ENCODE measurements at regions not wholly inside any gene's neighbourhood (a gene's known extent, or its start where the extent isn't known, plus 50 kb on each side); places are given as distances from the start of the nearest gene placed in this dataset.

DNA sequence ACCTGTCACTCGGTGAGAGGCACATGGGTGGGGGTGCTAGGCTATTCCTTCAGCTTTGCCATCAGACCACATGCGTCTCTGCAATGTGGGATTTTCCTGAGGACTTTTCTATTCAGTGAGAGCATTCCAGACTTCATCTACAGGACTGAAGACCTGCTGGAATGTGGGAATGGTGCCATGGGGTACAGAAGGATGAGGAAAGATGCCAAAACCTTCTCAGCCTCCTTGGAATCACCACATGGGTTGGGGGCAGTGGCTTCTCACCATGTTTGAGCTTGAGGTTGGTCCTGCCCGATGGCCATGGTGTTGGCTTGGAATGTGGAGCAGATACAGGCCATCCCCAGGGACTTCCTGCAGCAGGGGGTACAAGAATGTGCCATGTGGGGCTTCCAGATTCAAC lies 80.9 kb upstream of the KLF13 start:
- DNase-seq, result no peak

DNA sequence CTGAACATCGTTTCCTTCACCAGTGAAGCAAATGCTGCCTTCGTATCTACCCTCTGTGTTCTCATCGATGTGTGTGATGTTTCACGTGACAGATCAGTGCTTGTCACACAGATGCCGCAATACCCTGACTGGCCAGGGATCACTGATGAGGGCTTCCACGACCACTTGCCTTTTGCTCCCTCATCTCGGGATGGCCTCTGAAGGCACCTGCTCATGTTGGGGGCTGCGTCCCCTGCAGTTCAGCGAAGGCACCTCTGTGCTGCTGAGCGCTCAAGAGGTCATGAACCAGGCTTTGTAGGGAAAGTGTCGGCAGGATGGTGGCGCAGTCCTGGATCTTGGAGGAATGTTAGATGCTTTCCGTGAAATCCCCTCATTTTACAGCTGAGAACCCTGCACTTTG lies 79.2 kb upstream of the KLF13 start:
- no peak for DNase-seq

DNA sequence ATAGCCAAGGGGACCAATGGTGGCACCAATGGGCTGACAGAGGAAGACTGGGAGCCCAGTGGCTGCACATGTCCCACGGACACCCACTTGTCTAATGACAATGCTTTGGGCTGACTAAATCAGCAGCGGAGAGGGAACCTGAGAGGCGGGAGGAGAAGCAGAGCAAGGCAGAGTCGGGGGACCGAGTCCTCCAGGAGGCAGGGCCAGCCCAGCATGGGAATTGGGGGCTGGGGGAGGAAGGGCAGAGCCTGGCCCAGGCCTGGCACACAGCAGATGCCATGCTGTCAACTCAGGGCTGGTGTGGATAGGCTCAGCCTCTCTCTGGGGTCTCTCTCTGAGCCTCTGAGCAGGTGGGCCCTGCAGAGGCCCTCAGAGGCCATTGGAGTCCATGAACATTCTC lies 78.4 kb upstream of the KLF13 start:
- no peak for DNase-seq

DNA sequence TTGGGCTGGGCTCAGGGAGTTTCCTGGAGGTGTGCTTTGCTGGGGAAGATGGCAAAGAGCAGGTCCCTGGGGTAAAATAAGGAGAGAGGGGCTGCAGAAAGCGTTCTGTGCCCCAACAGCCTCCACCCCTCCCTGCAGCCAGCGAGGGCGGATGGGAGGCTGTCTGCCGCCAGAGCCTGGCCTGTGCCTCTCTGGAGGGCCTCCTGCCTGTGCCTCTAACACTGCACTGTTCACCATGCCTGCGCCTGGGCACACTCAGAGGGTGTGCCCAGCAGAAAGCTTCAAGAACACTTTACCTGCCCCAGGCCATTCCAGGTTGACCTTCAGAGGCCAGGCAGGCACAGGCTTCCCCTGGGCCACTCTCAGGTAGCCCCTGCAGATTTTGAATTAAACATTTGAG lies 77.7 kb upstream of the KLF13 start:
- no peak for DNase-seq

DNA sequence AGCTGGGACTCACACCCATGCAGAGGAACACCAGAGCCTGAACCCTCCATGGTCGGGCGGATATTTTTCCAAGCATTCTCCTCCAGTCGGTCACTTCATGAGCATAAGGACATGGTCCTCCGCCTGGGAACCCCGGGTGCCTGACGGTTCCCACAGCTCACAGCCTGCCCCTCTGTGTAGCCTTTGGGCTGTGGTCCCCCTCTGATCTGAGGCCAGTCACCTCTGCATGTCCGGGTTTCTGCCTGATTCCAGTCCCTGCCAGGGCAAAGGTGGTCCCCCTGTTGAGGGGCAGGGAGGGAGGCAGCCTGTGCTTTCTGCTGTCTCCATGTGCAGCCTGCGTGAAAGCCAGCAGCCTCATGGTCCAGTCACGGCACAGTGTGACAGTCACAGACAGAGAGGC lies 76.6 kb upstream of the KLF13 start:
- DNase-seq, result no peak

DNA sequence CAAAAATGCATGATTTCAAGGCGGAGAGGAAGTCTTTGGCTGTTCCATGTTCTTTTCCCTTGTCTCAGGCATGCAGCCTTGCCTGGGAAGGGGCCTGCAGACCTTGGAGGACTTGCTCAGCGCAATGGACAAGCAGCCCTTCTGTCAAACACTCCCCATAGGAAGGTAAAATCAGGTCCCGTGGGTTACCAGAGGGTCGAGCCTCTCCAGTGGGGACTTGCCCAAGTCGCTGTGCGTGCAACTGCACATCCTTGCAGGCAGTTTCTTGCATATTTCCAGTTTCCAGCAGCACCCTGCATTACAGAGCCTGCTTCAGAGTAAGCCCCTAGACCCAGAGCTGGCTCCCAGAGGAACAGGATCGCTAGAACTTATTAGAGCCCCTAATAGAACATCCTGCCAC lies 75.5 kb upstream of the KLF13 start:
- DNase-seq, result no peak

DNA sequence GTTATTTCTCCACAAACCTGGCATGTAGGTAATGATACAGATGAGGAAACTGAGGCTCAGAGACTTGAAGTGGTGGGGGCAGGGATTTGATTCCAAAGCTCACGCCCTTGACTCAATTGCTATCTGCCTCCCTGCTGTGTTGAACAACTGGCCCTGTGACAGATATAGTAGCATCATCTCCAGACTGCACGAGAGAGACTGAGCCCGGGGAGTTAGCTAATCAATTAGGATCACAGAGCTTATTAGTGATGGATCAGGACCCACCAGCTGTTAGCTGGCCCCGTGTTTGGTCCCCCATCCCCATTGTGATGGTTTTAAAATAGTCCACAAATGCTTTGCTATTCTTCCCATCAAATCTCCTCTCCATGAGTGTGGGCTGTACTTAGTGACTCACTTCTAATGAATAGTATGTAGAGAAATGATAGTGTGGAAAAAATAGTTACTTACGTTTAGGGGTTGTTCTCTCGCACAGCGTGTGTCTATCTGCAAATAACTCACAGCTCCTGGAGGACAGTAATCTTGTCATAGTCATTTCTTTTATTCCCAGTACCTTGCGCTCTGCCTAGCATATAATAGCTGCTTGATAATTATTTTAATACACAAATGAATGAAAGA lies 74.4 kb upstream of the KLF13 start:
- no peak for DNase-seq

DNA sequence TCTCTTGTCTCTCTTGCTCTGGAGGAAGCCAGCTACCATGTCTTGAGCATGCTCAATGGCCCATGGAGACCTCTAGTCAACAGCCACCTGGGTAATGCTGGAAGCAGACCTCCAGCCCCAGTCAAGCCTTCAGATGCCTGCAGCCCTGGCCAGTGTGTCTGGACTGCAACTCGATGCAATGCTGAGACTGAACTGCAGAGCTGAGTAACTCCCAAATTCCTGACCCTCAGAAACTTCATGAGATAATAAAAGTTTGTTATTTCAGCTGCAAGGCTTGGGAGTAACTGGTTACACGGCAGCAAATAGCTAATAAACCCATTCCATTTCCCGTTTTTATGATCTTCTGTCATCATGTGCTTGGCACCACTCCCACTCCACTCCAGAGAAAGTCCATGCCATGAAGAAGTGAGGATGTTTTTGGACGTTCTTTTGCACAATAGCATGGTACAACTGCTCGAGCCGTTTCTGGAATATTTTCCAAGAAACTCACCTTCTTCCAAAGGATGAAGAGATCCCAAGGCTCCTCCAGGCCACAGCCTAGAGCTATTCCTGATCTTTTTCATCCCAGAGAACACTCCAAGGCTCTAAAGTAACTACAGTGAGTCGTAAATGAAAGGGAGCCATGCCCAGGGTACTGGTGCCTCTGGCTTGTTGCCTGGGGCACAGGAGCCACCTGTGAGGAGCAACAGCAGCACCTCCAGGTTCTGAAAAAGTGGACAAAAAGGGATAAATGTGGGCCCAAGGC lies 72.0 kb upstream of the KLF13 start:
- DNase-seq, result no peak

DNA sequence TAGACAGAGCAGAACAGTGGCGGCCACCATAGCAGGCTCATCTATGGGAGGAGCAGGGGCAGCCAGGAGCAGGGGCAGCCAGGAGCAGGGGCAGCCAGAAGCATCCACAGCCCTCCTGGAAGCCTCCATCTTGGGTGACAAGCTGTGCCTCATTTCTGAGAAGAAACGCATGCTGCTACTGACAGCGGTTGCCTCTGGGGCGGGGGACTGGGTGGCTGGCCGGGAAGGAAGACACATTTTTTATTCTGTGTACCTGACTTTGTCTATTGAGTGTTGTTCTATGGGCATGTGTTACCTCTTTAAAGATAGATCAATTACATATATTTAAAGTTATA lies 71.5 kb upstream of the KLF13 start:
- no peak for DNase-seq

DNA sequence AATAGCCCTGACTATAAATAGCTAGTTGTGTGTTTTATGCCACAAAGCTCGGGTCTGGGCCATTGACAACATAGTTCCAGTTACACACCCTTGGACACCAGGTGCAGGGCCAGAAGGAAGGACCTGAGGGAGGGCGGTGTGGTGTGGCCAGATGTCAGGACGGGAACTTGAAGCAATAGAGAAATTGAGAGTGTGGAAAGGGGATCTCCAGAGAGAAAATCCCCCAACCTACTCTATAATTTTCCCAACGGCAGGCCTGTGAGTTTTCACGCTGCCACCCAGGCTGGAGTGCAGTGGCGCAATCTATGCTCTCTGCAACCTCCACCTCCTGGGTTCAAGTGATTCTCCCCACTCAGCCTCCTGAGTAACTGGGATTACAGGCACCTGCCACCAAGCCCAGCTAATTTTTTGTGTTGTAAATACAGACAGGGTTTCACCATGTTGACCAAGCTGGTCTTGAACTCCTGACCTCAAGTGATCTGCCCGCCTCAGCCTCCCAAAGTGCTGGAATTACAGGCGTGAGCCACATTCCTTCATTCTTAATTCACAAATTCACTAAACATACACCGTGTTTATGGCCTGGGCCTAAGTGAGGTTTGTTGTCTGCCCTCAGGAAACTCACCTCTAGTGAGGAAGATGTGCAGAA lies 70.8 kb upstream of the KLF13 start:
- DNase-seq, result no peak

DNA sequence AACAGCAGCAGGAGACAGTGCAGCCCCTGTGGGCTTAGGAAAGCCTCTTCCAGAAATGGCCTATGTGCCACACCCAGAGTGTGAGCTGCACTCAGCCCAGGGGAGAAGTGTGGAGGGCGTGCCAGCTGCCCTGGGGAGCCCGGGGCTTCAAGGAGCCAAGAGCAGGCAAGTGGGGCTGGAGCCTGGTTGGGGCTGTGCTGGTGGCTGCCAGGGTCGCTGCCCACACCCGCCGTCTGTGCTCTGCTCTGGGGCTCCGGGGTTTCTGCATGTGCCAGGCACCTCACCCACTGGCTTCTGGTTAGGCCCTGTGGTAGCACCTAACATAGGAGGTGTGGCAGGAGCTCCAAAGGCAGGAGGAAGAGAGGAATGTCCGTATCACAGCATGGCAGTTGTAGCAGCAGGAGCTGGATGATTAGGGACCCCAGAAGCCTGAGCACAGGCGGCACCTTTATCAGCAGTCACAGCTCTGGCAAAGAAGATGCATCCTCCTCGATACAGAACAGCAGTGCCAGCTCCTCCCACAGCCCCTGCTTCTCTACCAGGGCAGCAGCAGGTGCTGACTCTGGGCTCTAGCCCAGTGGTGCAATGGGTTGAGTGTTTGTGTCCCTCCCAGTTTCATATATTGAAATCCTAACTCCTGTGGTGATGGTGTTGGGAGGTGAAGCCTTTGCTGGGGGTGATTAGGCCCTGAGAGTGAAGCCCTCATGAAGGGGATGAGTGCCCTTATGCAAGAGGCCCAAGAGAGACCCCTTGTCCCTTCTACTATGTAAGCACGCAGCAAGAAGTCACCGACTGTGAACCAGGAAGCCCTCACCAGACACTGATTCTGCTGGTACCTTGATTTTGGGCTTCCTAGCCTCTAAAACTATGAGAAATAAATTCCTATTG lies 70.0 kb upstream of the KLF13 start:
- no peak for DNase-seq

DNA sequence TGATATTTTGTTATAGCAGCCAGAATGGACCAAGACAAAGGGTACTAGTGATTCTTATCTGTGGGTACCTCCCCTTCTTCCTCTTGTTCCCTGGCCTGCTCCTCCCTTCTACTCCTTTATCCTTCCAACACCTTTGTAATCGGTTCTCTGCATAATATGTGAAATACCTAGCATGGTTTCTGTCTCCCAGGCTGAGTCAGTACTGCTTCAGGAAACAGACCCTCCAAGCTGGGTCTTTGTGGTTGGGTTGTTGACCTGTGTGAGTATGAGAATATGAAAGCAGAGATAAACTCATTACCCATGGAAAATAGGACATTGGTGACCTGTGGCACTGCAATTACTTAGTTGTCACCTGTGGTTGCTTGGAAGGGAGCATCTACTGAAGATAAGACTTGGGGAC lies 69.3 kb upstream of the KLF13 start:
- no peak for DNase-seq

DNA sequence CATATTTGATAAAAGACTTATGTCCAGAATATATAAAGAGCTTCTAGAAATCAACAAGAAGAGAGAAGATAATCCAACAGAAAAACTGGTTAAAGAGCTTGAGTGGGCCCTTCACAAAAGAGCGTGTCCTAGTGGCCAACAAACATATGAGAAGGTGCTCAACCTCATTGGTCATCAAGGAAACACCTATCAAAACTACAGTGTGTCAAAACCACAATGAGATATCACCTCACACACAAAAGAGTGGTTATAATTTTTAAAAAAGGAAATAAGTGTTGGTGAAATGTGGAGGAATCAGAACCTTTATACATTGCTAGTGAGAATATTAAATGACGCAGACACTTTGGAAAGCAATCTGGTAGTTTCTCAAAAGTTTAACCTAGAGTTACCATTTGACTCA lies 68.4 kb upstream of the KLF13 start:
- DNase-seq, result no peak

DNA sequence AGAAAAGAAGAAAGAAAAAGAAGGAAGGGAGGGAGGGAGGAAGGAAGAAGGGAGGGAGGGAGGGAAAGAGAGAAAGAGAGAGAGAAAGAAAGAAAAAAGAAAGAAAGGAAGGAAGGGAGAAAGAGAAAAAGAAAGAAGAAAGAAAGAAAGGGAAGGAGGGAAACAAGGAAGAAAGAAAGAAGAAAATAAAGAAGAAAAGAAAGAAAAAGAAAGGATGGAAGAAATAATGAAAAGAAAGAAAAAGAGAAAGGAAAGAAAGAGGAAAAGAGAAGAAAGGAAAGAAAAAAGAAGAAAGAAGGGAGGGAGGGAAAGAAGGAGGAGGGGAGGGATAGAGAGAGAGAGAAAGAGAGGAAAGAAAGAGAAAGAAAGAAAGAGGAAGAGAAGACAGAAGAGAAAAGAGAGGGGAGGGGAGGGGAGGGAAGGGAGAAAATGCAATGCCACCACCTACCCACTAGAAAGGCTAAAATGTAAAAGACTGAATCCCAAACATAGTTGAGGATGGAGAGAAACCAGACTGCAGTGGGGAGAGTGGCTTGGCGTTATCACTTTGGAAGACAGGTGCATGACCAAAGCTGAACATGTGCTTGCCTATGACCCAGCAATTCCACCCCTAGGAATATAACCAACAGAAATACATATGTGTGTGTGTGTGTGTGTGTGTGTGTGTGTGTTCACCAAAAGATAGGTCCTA lies 66.9 kb upstream of the KLF13 start:
- no peak for DNase-seq

DNA sequence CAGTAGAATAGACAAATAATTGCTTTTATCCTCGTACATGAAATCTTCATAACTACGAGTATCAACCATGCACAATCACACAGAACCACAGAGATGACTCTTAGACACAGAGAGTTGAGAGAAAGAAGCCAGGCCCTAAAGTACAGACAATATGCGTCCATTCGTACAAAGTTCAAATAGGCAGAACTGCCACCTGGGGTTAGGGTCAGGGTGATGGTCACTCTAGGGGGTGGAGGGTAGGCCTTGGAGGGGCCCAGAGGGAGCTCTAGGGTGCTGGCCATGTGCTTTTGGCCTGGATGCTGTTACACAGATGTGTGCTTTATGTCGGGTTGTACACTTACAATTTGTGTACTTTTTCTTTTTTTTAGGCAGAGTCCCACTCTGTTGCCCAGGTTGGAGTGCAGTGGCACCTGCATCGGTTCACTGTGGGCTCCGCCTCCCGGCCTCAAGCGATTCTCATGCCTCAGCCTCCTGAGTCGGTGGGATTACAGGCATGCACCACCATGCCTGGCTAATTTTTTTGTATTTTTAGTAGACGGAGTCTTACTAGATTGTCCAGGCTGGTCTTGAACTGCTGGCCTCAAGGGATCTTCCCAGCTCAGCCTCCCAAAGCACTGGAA lies 65.9 kb upstream of the KLF13 start:
- no peak for DNase-seq

DNA sequence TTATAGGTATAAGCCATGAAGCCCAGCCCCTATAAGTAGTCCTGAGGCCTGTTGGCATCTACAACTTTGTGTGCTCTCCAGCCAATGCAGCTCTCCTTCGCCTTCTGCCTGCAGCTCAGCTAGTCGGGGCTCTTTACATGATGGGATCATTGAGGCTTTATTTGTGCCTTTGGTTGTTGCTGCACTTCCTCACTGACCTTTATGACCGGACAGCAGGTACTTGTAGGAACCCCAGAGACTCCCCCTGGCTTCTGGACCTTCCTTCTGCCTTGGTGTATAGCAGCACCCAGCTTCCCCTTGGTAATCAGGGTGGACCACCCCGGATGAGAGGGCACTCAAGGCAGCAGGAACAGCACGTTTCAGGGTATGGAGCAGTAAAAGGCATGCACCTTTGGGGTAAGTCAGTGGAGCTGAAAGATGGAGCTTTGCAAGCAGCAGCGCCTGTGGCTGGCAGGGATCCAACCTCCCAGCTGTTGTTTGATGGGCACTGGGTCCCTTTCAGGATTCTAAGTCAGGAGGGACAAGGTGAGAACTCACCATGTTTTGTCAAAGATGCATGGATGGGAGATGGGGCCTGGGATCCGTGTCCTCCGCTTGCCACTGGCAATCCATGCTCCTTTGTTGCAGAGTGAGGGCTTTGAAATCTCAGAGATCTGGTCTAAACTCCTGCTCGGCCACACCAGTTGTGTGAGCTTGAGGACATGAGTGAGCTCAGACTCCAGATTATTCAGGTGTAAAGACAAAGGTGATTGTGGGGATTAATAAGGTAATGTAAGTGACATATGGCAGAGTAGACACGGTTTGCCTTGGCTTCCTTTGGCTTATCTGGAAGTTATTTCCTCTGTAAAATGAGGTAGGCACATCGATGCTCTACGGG lies 65.1 kb upstream of the KLF13 start:
- no peak for DNase-seq

DNA sequence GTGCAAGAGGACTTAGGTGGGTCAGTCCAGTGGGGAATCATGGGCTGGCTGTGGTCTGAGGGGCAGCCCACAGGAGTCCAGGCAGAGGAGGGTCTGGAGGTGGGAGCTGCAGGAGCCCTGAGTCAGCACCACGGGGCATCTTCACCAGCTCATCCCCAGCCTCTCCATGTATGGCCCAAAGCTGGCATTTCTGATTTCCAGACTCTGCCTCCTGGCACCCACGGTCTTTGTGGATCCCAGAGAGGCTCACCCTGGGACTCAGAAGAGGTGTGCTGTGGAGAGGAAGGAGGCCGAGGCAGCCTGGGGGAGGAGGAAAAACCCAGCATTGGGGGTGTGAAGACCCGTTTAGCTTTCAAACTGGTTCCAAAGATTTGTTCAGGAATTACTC lies 64.5 kb upstream of the KLF13 start:
- DNase-seq, result no peak

DNA sequence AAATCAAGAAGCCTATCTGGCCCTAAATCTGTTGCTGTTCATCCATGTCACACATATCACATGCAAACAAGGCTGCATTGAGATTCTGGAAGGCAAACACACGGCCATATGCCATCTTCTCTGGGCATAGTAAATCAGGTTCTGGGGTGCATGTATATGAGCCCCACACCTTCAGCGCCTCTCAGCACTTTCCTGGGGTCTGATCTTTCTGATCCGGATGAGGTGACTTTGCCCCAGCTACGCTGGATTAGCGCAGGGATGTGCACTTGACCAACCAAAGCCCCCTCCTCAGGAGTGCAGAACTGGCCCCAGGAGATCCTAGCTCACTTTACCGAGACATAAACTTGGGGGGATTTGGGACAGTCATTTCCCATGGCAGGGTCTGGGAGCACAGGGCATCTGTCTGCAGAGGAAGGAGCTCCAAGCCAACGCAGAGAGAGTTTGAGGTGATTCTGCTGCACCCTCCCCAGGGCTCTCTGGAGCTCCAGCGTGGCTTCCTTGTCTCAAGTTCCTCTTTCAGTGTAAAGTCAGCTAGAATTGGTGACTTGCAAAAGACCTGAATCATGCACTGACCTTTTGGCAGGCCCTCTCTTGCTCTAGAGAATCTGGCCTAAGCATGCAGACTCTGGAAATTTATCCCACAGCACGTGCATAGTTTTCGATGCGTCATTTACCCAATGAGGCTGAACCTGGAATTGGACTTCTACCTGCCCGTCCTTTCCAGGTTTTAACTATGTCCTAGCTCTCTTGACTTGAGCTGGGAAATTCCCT lies 63.5 kb upstream of the KLF13 start:
- DNase-seq, result no peak

DNA sequence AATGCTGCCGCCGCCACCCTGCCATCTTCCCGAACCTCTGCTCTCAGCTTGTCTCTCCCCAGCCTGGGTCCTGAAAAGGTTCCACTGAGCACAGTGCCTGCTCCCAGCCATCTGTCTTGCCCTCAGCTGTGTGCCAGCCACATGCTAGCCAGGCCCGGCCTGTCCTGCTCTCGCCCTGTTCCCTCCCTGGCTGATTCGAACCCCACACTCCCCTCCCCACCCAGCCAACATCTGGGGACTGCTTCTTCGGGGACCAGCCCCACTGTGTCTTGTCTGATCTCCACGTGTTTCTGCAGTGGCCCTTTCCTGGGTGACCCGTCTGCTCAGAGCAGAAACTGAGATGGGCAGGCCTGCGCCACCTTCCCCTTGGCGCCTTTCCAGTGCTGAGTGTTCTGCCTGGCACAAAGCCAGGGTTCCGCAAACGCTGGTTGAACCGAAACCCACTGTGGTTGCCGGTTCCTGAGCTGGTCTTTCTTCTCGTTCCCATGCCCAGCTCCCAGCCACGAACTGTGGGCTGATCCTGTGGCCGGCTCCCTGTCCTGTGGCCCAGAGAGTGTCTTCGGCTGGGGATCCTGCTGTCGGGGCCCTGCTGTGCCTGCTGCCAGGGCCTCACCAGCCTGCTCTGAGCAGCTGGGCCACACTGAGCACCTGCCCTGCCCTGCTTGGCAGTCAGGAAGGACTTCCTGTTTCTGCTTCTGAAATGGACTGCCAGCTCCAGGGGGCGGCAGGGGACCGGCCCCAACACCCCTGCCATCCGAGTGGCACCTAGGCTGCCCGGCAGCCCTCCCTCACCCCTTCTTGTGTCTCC lies 62.7 kb upstream of the KLF13 start:
- DNase-seq, result no peak

DNA sequence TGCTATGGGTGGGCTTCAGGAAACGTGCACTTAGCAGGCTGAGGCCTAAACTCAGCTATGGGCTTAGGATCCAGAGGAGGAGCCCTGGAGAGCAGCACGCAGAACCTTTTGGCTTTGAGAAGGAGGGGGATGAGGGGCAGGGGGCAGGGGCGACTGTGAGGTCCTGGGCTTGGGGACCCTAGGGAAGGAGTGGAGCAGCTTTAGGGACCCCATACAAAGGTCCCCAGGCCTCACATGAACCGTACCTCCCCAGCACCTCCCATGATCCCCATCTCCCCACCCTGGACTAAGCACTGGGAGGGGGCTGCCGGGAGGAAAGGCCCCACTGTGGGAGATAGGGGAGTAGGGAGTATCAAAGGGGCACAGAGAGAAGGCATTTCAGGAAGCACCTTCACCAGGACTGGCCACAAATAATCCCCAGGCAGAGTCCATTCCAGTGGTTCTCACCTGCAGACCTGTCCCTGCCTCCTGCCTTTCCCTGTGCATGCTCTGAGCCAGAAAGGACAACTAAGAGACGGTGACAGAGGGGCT lies 62.0 kb upstream of the KLF13 start:
- no peak for DNase-seq
